ENCODE measurements at regions not wholly inside any gene's neighbourhood (a gene's known extent, or its start where the extent isn't known, plus 50 kb on each side); places are given as distances from the start of the nearest gene placed in this dataset.

DNA sequence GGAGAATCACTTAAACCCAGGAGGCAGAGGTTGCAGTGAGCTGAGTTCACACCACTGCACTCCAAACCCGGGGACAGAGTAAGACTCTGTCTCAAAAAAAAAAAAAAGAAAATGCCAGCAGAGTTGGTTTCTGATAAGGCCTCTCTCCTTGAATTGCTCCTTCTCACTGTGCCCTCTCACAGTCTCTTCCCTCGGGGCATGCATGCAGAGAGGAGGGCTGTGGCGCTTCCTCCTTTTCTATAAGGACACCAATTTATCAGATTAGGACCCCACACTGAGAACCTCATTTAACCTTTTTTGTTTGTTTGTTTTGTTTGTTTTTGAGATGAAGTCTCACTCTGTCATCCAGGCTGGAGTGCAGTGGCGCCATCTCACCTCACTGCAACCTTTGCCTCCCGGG is 110.5 kb downstream of the ZFP36L2 start:
- TF ChIP-seq, protein P1, sequence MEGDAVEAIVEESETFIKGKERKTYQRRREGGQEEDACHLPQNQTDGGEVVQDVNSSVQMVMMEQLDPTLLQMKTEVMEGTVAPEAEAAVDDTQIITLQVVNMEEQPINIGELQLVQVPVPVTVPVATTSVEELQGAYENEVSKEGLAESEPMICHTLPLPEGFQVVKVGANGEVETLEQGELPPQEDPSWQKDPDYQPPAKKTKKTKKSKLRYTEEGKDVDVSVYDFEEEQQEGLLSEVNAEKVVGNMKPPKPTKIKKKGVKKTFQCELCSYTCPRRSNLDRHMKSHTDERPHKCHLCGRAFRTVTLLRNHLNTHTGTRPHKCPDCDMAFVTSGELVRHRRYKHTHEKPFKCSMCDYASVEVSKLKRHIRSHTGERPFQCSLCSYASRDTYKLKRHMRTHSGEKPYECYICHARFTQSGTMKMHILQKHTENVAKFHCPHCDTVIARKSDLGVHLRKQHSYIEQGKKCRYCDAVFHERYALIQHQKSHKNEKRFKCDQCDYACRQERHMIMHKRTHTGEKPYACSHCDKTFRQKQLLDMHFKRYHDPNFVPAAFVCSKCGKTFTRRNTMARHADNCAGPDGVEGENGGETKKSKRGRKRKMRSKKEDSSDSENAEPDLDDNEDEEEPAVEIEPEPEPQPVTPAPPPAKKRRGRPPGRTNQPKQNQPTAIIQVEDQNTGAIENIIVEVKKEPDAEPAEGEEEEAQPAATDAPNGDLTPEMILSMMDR (conservative IDR thresholded peaks at IDR 0.05; ENCODE audit: low read length), result no peak
- H3K27me3 ChIP-seq (ENCODE audit: insufficient read depth, low read length, poor library complexity, severe bottlenecking), result no peaks in the 10 kb centered on the region
- no peaks in the 10 kb centered on the region for H3K79me2 ChIP-seq (ENCODE audit: insufficient read depth, low read length)
- H3K4me1 ChIP-seq (ENCODE audit: insufficient read depth, low read length, poor library complexity, severe bottlenecking), result peaks cover 4% of the 10 kb centered on the region
- H3K9me3 ChIP-seq (ENCODE audit: insufficient read depth, low read depth, low read length), result no peaks in the 10 kb centered on the region
- H3K36me3 ChIP-seq (ENCODE audit: insufficient read depth, low read length), result no peaks in the 10 kb centered on the region
- H2AFZ ChIP-seq (ENCODE audit: low read length), result no peak overlapping the region
- H3K4me2 ChIP-seq (ENCODE audit: low read depth, low read length, poor library complexity, severe bottlenecking), result no peak overlapping the region
- no peaks in the 10 kb centered on the region for H3K9me2 ChIP-seq (replicated peaks; ENCODE audit: low read depth, low read length)
- no peak overlapping the region for H3K9ac ChIP-seq (ENCODE audit: low read depth, low read length, poor library complexity, severe bottlenecking)
- H4K20me1 ChIP-seq (ENCODE audit: insufficient read depth, low read length, poor library complexity, severe bottlenecking), result no peaks in the 10 kb centered on the region
- no peaks in the 10 kb centered on the region for H3F3A ChIP-seq (ENCODE audit: low read depth)
- H3K4me3 ChIP-seq (ENCODE audit: low read length, poor library complexity, severe bottlenecking), result no peak overlapping the region

DNA sequence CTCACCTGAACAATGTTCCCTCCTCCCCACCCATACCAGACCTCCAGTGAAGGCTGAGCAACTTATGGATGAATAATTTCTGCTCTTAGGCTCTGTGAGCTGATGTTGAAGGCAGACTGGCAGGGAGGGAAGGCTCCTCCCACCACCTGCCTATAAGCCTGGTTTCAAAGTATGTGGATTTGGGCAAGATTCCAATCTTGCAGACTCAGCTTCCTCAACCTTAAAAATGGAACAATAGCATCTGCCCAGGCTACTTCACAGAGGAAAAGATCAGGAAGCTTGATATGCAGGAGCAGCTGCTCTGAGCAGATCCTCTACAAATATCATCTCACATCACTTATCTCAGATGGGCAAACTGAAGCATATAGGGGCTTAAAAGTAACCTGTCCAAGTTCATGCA is 112.2 kb downstream of the ZFP36L2 start:
- Histone ChIP-seq H4K20me1 (ENCODE audit: insufficient read depth, low read length, poor library complexity, severe bottlenecking) (no peaks in the 10 kb centered on the region), H3K27me3 (ENCODE audit: insufficient read depth, low read length, poor library complexity, severe bottlenecking) (no peaks in the 10 kb centered on the region), H3K9ac (ENCODE audit: low read depth, low read length, poor library complexity, severe bottlenecking) (no peak overlapping the region), H3K9me2 (replicated peaks; ENCODE audit: low read depth, low read length) (no peaks in the 10 kb centered on the region), H3F3A (ENCODE audit: low read depth) (no peaks in the 10 kb centered on the region), H3K36me3 (ENCODE audit: insufficient read depth, low read length) (no peaks in the 10 kb centered on the region), H3K4me2 (ENCODE audit: low read depth, low read length, poor library complexity, severe bottlenecking) (no peak overlapping the region), H3K9me3 (ENCODE audit: insufficient read depth, low read depth, low read length) (no peaks in the 10 kb centered on the region), H3K4me1 (ENCODE audit: insufficient read depth, low read length, poor library complexity, severe bottlenecking) (peaks cover 4% of the 10 kb centered on the region), H3K79me2 (ENCODE audit: insufficient read depth, low read length) (no peaks in the 10 kb centered on the region), H2AFZ (ENCODE audit: low read length) (no peak overlapping the region), H3K4me3 (ENCODE audit: low read length, poor library complexity, severe bottlenecking) (no peak overlapping the region)
- TF ChIP-seq EZH2phosphoT487 (IDR thresholded peaks at IDR 0.05; ENCODE audit: borderline replicate concordance), result no peak
- TF ChIP-seq, protein P1 (conservative IDR thresholded peaks at IDR 0.05; ENCODE audit: low read length), result no peak

DNA sequence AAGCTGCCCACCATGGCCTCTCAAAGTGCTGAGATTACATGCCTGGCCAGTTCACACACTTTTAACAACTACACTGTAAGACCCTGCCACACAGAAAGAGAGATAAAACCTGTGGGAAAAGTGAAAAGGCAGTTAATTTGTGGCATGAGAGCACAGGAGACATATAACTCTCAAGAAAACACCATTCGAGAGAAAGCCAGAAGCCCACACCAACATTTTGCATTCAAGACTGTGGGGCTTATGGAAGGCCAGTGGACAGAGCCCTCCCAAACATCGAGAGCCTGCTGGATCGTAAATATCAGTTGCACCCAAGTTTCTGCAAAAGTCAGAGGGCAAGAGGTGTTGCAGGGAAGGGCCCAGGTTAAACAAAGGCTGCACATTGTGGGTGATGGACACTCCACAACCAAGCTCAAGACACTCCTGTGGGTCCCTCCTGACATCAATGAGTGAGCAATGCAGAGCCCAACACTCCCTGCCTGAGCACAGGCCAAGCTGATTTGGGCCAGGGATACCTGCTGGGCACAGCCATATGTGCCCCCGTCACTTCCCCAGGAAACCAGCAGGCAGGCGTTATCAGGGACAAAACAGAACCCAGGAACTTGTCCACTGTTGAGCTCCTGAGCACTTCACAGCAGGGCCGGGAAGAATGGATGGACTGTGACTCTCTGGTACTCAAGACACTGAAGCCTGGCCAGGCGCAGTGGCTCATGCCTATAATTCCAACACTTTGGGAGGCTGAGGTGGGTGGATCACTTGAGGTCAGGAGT is 114.4 kb downstream of the ZFP36L2 start:
- peaks cover 6% of the 10 kb centered on the region for H3K4me1 ChIP-seq (ENCODE audit: insufficient read depth, low read length, poor library complexity, severe bottlenecking)
- no peaks in the 10 kb centered on the region for H4K20me1 ChIP-seq (ENCODE audit: insufficient read depth, low read length, poor library complexity, severe bottlenecking)
- H3F3A ChIP-seq (ENCODE audit: low read depth), result no peaks in the 10 kb centered on the region
- no peak for TF ChIP-seq EZH2phosphoT487 (IDR thresholded peaks at IDR 0.05; ENCODE audit: borderline replicate concordance)
- TF ChIP-seq, protein P1 (conservative IDR thresholded peaks at IDR 0.05; ENCODE audit: low read length), result no peak
- H3K9me3 ChIP-seq (ENCODE audit: insufficient read depth, low read depth, low read length), result no peaks in the 10 kb centered on the region
- H3K9me2 ChIP-seq (replicated peaks; ENCODE audit: low read depth, low read length), result no peaks in the 10 kb centered on the region
- H3K4me2 ChIP-seq (ENCODE audit: low read depth, low read length, poor library complexity, severe bottlenecking), result no peak overlapping the region
- H3K36me3 ChIP-seq (ENCODE audit: insufficient read depth, low read length), result no peaks in the 10 kb centered on the region
- H2AFZ ChIP-seq (ENCODE audit: low read length), result no peak overlapping the region
- H3K79me2 ChIP-seq (ENCODE audit: insufficient read depth, low read length), result no peaks in the 10 kb centered on the region
- H3K4me3 ChIP-seq (ENCODE audit: low read length, poor library complexity, severe bottlenecking), result no peak overlapping the region
- no peak overlapping the region for H3K9ac ChIP-seq (ENCODE audit: low read depth, low read length, poor library complexity, severe bottlenecking)
- no peaks in the 10 kb centered on the region for H3K27me3 ChIP-seq (ENCODE audit: insufficient read depth, low read length, poor library complexity, severe bottlenecking)

Measured in Loucy (cell line).